ENCODE measurements at regions not wholly inside any gene's neighbourhood (a gene's known extent, or its start where the extent isn't known, plus 50 kb on each side); places are given as distances from the start of the nearest gene placed in this dataset.

DNA sequence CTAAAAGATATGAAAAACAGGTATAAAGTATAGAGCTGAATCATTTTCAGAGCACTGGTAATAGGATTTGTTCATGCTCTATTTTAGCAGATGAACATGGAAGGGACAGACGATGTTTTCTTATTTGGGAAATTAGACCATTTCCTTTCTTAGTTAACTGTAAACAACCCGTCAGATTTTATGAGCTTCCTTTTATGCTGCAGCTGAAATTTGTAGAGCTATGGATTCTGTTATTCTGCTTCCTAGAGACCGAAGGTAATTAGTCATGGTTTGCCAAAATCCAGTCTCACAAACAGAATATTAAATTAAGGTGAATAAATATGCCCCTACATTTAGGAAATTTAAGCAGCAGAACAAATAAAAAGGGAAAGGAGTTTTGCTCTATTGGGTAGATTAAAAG, 180.2 kb upstream of the SYT1 start:
- no peak for DNase-seq
- Histone ChIP-seq H3K27me3 (no peaks in the 10 kb centered on the region), H3K36me3 (no peaks in the 10 kb centered on the region), H3K4me3 (no peak overlapping the region), H3K9me3 (no peaks in the 10 kb centered on the region), H3K27ac (no peak overlapping the region), H3K4me1 (no peaks in the 10 kb centered on the region)
- TF ChIP-seq POLR2A (IDR thresholded peaks at IDR 0.05): no peak
- no peak for TF ChIP-seq CTCF (IDR thresholded peaks at IDR 0.05)

DNA sequence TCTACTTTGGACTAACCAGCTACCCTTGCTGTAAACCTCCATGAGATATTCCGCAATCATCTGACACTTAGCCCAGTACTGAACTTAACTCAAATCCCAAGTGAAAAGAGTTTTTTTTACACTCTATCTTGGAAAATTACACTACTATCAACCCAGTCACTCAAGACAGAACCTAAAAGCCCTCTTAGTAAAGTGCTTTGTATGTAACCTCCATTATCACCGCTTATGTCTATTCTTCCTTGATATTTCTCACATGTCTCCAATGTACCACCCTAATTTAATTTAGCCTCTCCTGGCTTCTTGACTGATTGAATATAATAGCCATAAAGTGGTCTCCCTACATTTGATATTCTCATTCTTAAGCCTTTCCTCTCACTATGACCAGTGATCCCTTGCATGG, 168.8 kb upstream of the SYT1 start:
- Histone ChIP-seq H3K4me3 (no peak overlapping the region), H3K36me3 (no peaks in the 10 kb centered on the region), H3K9me3 (no peaks in the 10 kb centered on the region), H3K4me1 (no peaks in the 10 kb centered on the region), H3K27me3 (no peaks in the 10 kb centered on the region), H3K27ac (no peak overlapping the region)
- no peak for DNase-seq
- TF ChIP-seq POLR2A (IDR thresholded peaks at IDR 0.05) (no peak), CTCF (IDR thresholded peaks at IDR 0.05) (no peak)

DNA sequence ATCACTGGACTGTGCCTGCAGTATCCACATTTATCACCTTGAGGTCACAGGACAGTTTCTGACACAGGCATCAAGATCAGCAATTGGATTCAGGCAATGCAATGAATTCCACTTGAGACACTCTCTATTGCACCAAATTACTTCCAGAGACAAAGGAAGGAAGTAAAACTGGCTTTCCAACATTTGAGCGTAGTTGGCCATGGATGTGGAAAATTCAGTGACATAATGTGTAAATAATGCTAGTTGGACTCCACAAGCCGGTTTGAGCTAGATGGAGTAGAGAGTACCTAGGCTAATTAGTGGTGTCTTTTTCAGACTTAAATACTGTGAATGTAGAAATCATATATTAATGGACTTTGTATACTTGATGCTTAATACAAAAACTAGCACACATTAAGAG, 168.3 kb upstream of the SYT1 start:
- DNase-seq: no peak
- no peak overlapping the region for H3K27ac ChIP-seq
- H3K27me3 ChIP-seq: no peaks in the 10 kb centered on the region
- no peak overlapping the region for H3K4me3 ChIP-seq
- no peaks in the 10 kb centered on the region for H3K4me1 ChIP-seq
- H3K36me3 ChIP-seq: no peaks in the 10 kb centered on the region
- TF ChIP-seq POLR2A (IDR thresholded peaks at IDR 0.05) (no peak), CTCF (IDR thresholded peaks at IDR 0.05) (no peak)
- no peaks in the 10 kb centered on the region for H3K9me3 ChIP-seq

DNA sequence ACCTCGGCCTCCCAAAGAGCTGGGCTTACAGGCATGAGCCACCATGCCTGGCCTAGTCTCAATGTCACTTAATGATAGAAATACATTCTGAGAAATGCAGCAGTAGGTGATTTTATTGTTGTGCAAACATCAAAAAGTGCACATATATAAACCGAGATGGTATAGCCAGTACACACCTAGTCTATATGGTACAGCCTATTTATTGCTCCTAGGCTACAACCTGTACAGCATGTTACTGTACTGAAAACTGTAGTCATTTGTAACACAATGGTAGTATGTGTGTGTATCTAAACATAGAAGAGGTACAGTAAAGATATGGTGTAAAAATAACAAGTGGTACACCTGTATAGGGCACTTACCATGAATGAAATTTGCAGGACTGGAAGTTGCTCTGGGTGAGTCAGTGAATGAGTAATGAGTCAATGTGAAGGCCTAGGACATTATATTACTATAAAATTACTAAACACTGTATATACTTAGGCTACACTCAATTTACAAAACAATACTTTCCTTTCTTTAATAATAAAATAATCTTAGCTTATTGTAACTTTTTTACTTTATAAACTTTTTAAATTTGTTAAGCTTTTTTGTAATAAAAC, 166.7 kb upstream of the SYT1 start:
- no peak overlapping the region for H3K4me3 ChIP-seq
- TF ChIP-seq POLR2A (IDR thresholded peaks at IDR 0.05): no peak
- TF ChIP-seq CTCF (IDR thresholded peaks at IDR 0.05): no peak
- DNase-seq: no peak
- no peaks in the 10 kb centered on the region for H3K4me1 ChIP-seq
- H3K36me3 ChIP-seq: no peaks in the 10 kb centered on the region
- no peak overlapping the region for H3K27ac ChIP-seq
- no peaks in the 10 kb centered on the region for H3K27me3 ChIP-seq
- no peaks in the 10 kb centered on the region for H3K9me3 ChIP-seq

DNA sequence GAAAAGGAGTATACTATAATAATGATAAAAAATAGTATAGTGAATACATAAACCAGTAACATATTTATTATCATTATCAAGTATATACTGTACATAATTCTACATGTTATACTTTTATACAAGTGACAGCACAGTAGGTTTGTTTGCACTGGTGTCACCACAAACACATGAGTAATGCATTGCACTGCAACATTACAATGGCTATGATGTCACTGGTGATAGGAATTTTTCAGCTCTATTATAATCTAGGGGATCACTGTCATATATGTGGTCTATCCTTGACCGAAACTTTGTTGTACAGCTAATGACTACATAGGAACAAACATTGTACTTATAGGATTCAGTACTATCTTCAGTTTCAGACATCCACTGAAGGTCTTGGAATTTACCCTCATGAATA, 165.8 kb upstream of the SYT1 start:
- Histone ChIP-seq H3K9me3 (no peaks in the 10 kb centered on the region), H3K36me3 (no peaks in the 10 kb centered on the region), H3K27me3 (no peaks in the 10 kb centered on the region), H3K27ac (no peak overlapping the region), H3K4me3 (no peak overlapping the region), H3K4me1 (no peaks in the 10 kb centered on the region)
- TF ChIP-seq CTCF (IDR thresholded peaks at IDR 0.05) (no peak), POLR2A (IDR thresholded peaks at IDR 0.05) (no peak)
- DNase-seq: no peak

DNA sequence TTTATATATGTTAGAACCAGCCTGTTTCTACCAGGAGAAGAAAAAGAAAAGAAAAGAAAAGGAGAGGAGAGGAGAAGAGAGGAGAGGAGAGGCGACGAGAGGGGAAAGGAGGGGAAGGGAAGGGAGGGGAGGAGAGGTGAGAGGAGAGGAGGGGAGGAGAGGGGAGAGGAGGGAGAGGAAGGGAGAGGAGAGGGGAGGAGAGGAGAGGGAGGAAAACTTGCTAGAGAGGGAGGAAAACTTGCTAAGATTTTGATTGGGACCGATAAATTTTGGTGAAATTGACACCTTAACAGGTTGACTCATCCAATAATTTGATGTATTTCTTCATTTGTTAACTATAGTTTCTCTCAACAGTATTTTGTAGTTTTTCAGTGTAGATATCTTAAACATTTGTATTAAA, 164.0 kb upstream of the SYT1 start:
- TF ChIP-seq CTCF (IDR thresholded peaks at IDR 0.05): no peak
- TF ChIP-seq POLR2A (IDR thresholded peaks at IDR 0.05): no peak
- no peaks in the 10 kb centered on the region for H3K27me3 ChIP-seq
- H3K9me3 ChIP-seq: no peaks in the 10 kb centered on the region
- no peaks in the 10 kb centered on the region for H3K4me1 ChIP-seq
- H3K36me3 ChIP-seq: no peaks in the 10 kb centered on the region
- H3K4me3 ChIP-seq: no peak overlapping the region
- no peak for DNase-seq
- no peak overlapping the region for H3K27ac ChIP-seq
